Mesenteric fat pad (tissue), 1 donor: ENCODE measurements at regions not wholly inside any gene's neighbourhood (a gene's known extent, or its start where the extent isn't known, plus 50 kb on each side); places are given as distances from the start of the nearest gene placed in this dataset.

Source experiments
- DNase-seq: peaks from one replicate; pipeline ENCODE4 v3.0.0-alpha.2; 2020; ENCODE audit warnings: low spot score
- donor health status: DM: yes; HTN: yes; CAD: no.

- no peak for DNase-seq
Observed at GRCh38 chr13:107865643-107866031, 349.7 kb downstream of the LIG4 start.

GRCh38 chr13:107865318-107865575 is 350.1 kb downstream of the LIG4 start:
- no peak for DNase-seq

- no peak for DNase-seq
Observed at GRCh38 chr13:107864543-107865317, 350.6 kb downstream of the LIG4 start.

- no peak for DNase-seq
Observed at GRCh38 chr13:107860284-107860683, 355.1 kb downstream of the LIG4 start.

- DNase-seq: no peak
Observed at GRCh38 chr13:107854880-107855279, 360.5 kb downstream of the LIG4 start.

GRCh38 chr13:107852072-107852471 is 363.3 kb downstream of the LIG4 start:
- DNase-seq: no peak

- DNase-seq: no peak
Observed at GRCh38 chr13:107851670-107852069, 363.7 kb downstream of the LIG4 start.

- no peak for DNase-seq
Observed at GRCh38 chr13:107847406-107847805, 367.9 kb downstream of the LIG4 start.

- no peak for DNase-seq
Observed at GRCh38 chr13:107846642-107847041, 368.7 kb downstream of the LIG4 start.

GRCh38 chr13:107845911-107846310 is 369.4 kb downstream of the LIG4 start:
- no peak for DNase-seq

GRCh38 chr13:107843681-107844080 is 371.7 kb downstream of the LIG4 start:
- DNase-seq: no peak

- DNase-seq: no peak
Observed at GRCh38 chr13:107843281-107843680, 372.1 kb downstream of the LIG4 start.

GRCh38 chr13:107842562-107843180 is 372.7 kb downstream of the LIG4 start:
- no peak for DNase-seq

GRCh38 chr13:107838588-107839161 is 376.7 kb downstream of the LIG4 start:
- no peak for DNase-seq

GRCh38 chr13:107836685-107837084 is 378.7 kb downstream of the LIG4 start:
- DNase-seq: no peak

GRCh38 chr13:107835339-107836018 is 379.9 kb downstream of the LIG4 start:
- no peak for DNase-seq

- DNase-seq: no peak
Observed at GRCh38 chr13:107834717-107835116, 380.6 kb downstream of the LIG4 start.

GRCh38 chr13:107834281-107834680 is 381.1 kb downstream of the LIG4 start:
- DNase-seq: no peak

GRCh38 chr13:107832500-107833100 is 382.7 kb downstream of the LIG4 start:
- no peak for DNase-seq

- no peak for DNase-seq
Observed at GRCh38 chr13:107830804-107831203, 384.5 kb downstream of the LIG4 start.

GRCh38 chr13:107827840-107828549 is 387.3 kb downstream of the LIG4 start:
- no peak for DNase-seq
